ENCODE measurements at regions not wholly inside any gene's neighbourhood (a gene's known extent, or its start where the extent isn't known, plus 50 kb on each side); places are given as distances from the start of the nearest gene placed in this dataset.

DNA sequence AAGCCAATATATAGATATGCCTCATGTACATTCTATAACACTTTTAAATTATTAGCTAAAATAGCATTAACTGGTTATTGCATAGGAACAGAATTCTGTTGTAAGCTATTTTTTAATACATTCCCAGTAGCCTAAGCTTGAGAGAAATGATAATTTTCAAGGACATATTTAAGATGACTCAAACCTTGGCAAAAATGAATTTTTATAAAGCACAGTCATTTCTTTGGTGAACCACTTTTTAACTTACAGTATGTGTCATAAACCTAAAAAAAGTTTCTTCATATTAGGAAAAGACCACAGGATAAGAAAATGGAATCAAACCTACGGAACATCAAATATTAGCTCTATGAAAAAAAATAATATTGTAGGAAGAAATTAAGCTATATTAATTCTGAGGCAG lies 986.3 kb downstream of the STIM2 start:
- TF ChIP-seq, protein P1, sequence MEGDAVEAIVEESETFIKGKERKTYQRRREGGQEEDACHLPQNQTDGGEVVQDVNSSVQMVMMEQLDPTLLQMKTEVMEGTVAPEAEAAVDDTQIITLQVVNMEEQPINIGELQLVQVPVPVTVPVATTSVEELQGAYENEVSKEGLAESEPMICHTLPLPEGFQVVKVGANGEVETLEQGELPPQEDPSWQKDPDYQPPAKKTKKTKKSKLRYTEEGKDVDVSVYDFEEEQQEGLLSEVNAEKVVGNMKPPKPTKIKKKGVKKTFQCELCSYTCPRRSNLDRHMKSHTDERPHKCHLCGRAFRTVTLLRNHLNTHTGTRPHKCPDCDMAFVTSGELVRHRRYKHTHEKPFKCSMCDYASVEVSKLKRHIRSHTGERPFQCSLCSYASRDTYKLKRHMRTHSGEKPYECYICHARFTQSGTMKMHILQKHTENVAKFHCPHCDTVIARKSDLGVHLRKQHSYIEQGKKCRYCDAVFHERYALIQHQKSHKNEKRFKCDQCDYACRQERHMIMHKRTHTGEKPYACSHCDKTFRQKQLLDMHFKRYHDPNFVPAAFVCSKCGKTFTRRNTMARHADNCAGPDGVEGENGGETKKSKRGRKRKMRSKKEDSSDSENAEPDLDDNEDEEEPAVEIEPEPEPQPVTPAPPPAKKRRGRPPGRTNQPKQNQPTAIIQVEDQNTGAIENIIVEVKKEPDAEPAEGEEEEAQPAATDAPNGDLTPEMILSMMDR (IDR thresholded peaks at IDR 0.05) = no peak
- DNase-seq (no peak), ATAC-seq (ENCODE audit: poor library complexity) (no peak)
- Mint-ChIP-seq H3K27ac (no peak overlapping the region), H3K4me1 (ENCODE audit: low read depth) (no peaks in the 10 kb centered on the region), H3K9me3 (peaks cover 4% of the 10 kb centered on the region), H3K27me3 (no peaks in the 10 kb centered on the region), H3K4me3 (no peak overlapping the region), H3K36me3 (ENCODE audit: low read depth) (no peaks in the 10 kb centered on the region)
- no peaks in the 10 kb centered on the region for H3K4me1 ChIP-seq (ENCODE audit: insufficient read depth, low read length)
- no peaks in the 10 kb centered on the region for H3K9me3 ChIP-seq (ENCODE audit: control insufficient read depth in 1 of 2, insufficient read depth in 1 of 2, low read length in 2 of 2)
- ChIA-PET POLR2A (no interaction called here), CTCF (no interaction called here)
- intact Hi-C loops (cut with DNase I, micrococcal nuclease) = no loop called here
- no peaks in the 10 kb centered on the region for H3K36me3 ChIP-seq (ENCODE audit: insufficient read depth, low read length)
- no peak overlapping the region for H3K27ac ChIP-seq (ENCODE audit: low read depth in 1 of 2, low read length in 2 of 2)
- H3K4me3 ChIP-seq (ENCODE audit: low read length) = no peak overlapping the region
- no peaks in the 10 kb centered on the region for H3K27me3 ChIP-seq (ENCODE audit: control insufficient read depth in 1 of 2, insufficient read depth in 2 of 2, low read length in 2 of 2)

DNA sequence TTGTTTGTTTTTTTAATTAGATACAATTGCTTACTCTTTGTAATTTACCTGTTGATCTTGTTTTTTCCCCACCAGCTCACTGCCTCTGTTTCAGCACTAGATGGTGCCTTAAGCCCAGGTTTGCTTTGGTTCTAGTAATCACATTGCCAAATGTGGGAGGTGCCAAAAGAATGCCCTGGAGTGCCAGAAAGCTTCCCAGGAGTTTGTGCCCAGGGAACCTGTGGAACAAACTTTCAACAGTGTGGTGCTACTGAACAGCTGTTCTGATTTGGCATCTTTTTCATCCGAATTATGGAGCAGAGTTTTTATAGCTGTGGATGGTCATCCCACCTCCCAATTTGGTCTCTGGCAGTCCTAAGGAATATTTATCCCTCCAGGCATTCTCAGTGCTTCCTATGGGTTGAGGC lies 1000.7 kb downstream of the STIM2 start:
- Histone ChIP-seq H3K4me1 (ENCODE audit: insufficient read depth, low read length) (no peaks in the 10 kb centered on the region), H3K36me3 (ENCODE audit: insufficient read depth, low read length) (no peaks in the 10 kb centered on the region), H3K27me3 (ENCODE audit: control insufficient read depth in 1 of 2, insufficient read depth in 2 of 2, low read length in 2 of 2) (no peaks in the 10 kb centered on the region), H3K9me3 (ENCODE audit: control insufficient read depth in 1 of 2, insufficient read depth in 1 of 2, low read length in 2 of 2) (no peaks in the 10 kb centered on the region), H3K27ac (ENCODE audit: low read depth in 1 of 2, low read length in 2 of 2) (no peak overlapping the region), H3K4me3 (ENCODE audit: low read length) (no peak overlapping the region)
- DNase-seq (no peak), ATAC-seq (ENCODE audit: poor library complexity) (no peak)
- Mint-ChIP-seq H3K4me1 (ENCODE audit: low read depth) (no peaks in the 10 kb centered on the region), H3K36me3 (ENCODE audit: low read depth) (no peaks in the 10 kb centered on the region), H3K27me3 (no peaks in the 10 kb centered on the region), H3K9me3 (peaks cover 5% of the 10 kb centered on the region), H3K27ac (no peak overlapping the region), H3K4me3 (no peak overlapping the region)
- POLR2A ChIA-PET = no interaction called here
- intact Hi-C loops (cut with DNase I, micrococcal nuclease) = no loop called here
- CTCF ChIA-PET = no interaction called here
- TF ChIP-seq, protein P1 (IDR thresholded peaks at IDR 0.05) = no peak

DNA sequence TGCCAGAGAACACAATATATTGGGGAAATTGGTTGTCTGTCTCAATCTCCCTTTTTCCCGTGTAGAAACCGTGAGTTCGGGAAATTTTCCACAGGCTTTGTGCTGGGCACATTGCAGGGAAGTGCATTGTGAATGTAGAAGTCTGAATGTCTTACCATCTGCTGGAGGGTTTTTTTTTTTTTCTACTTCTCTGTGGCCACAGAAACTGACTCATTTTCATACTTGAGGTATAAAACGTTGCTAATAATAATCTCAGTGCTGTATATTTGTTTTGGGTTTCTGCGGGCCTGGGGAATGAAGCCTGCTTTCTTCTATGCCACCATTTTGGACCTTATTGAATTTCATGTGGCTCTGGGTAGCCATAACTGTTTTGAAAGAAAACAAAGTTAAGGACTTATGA lies 1001.2 kb downstream of the STIM2 start:
- no peak for ATAC-seq (ENCODE audit: poor library complexity)
- Histone ChIP-seq H3K36me3 (ENCODE audit: insufficient read depth, low read length) (no peaks in the 10 kb centered on the region), H3K4me3 (ENCODE audit: low read length) (no peak overlapping the region), H3K9me3 (ENCODE audit: control insufficient read depth in 1 of 2, insufficient read depth in 1 of 2, low read length in 2 of 2) (no peaks in the 10 kb centered on the region), H3K27ac (ENCODE audit: low read depth in 1 of 2, low read length in 2 of 2) (no peak overlapping the region), H3K4me1 (ENCODE audit: insufficient read depth, low read length) (no peaks in the 10 kb centered on the region), H3K27me3 (ENCODE audit: control insufficient read depth in 1 of 2, insufficient read depth in 2 of 2, low read length in 2 of 2) (no peaks in the 10 kb centered on the region)
- POLR2A ChIA-PET = no interaction called here
- H3K36me3 Mint-ChIP-seq (ENCODE audit: low read depth) = no peaks in the 10 kb centered on the region
- no peak overlapping the region for H3K4me3 Mint-ChIP-seq
- intact Hi-C loops (cut with DNase I, micrococcal nuclease) = no loop called here
- TF ChIP-seq, protein P1 (IDR thresholded peaks at IDR 0.05) = no peak
- peaks cover 5% of the 10 kb centered on the region for H3K9me3 Mint-ChIP-seq
- H3K27me3 Mint-ChIP-seq = no peaks in the 10 kb centered on the region
- CTCF ChIA-PET = no interaction called here
- no peak overlapping the region for H3K27ac Mint-ChIP-seq
- no peaks in the 10 kb centered on the region for H3K4me1 Mint-ChIP-seq (ENCODE audit: low read depth)
- no peak for DNase-seq

Data from CD4-positive, alpha-beta T cell (primary cell).